SK-N-DZ (cell line): ENCODE measurements at regions not wholly inside any gene's neighbourhood (a gene's known extent, or its start where the extent isn't known, plus 50 kb on each side); places are given as distances from the start of the nearest gene placed in this dataset.
"Not testable (repeated sequence)": the region's sequence is repeated elsewhere in the genome, so short reads cannot be mapped to it uniquely, and the experiment has no call there.

Experiments used
- DNase-seq: peaks from one replicate; pipeline ENCODE4 v3.0.0-alpha.2; 2015; ENCODE audit warnings: low spot score

GRCh38 chr19:28687296-28687695 is 525.7 kb downstream of the UQCRFS1 start:
- DNase-seq, result no peak

GRCh38 chr19:28686756-28687155 is 526.2 kb downstream of the UQCRFS1 start:
- DNase-seq, result no peak

GRCh38 chr19:28685802-28686201 is 527.1 kb downstream of the UQCRFS1 start:
- no peak for DNase-seq

- not testable (repeated sequence) for DNase-seq
Measured at GRCh38 chr19:28685077-28685476, 527.9 kb downstream of the UQCRFS1 start.

- DNase-seq, result no peak
Measured at GRCh38 chr19:28680111-28680510, 532.8 kb downstream of the UQCRFS1 start.

GRCh38 chr19:28670836-28671235 is 542.1 kb downstream of the UQCRFS1 start:
- DNase-seq, result no peak

- DNase-seq, result no peak
Measured at GRCh38 chr19:28669804-28670203, 543.1 kb downstream of the UQCRFS1 start.

- no peak for DNase-seq
Measured at GRCh38 chr19:28667348-28667977, 545.5 kb downstream of the UQCRFS1 start.

- no peak for DNase-seq
Measured at GRCh38 chr19:28665748-28666147, 547.2 kb downstream of the UQCRFS1 start.

- no peak for DNase-seq
Measured at GRCh38 chr19:28656644-28657043, 556.3 kb downstream of the UQCRFS1 start.

GRCh38 chr19:28655054-28655453 is 557.9 kb downstream of the UQCRFS1 start:
- no peak for DNase-seq

GRCh38 chr19:28652765-28653164 is 560.2 kb downstream of the UQCRFS1 start:
- no peak for DNase-seq

GRCh38 chr19:28646629-28647028 is 566.3 kb downstream of the UQCRFS1 start:
- no peak for DNase-seq

GRCh38 chr19:28644169-28644775 is 568.7 kb downstream of the UQCRFS1 start:
- no peak for DNase-seq

GRCh38 chr19:28642787-28643683 is 569.9 kb downstream of the UQCRFS1 start:
- DNase-seq, result no peak

- no peak for DNase-seq
Measured at GRCh38 chr19:28641395-28641794, 571.6 kb downstream of the UQCRFS1 start.

- no peak for DNase-seq
Measured at GRCh38 chr19:28640506-28640905, 572.4 kb downstream of the UQCRFS1 start.

- no peak for DNase-seq
Measured at GRCh38 chr19:28638445-28638844, 574.5 kb downstream of the UQCRFS1 start.

GRCh38 chr19:28636706-28637105 is 576.2 kb downstream of the UQCRFS1 start:
- DNase-seq, result no peak

GRCh38 chr19:28636016-28636629 is 576.8 kb downstream of the UQCRFS1 start:
- no peak for DNase-seq

GRCh38 chr19:28634837-28635236 is 578.1 kb downstream of the UQCRFS1 start:
- no peak for DNase-seq

GRCh38 chr19:28634019-28634328 is 579.0 kb downstream of the UQCRFS1 start:
- no peak for DNase-seq
